Daoy (cell line): ENCODE measurements at regions not wholly inside any gene's neighbourhood (a gene's known extent, or its start where the extent isn't known, plus 50 kb on each side); places are given as distances from the start of the nearest gene placed in this dataset.
"Not testable (repeated sequence)": the region's sequence is repeated elsewhere in the genome, so short reads cannot be mapped to it uniquely, and the experiment has no call there.

Experiments used
- DNase-seq: peaks from one replicate; pipeline ENCODE4 v3.0.0-alpha.2; 2015; ENCODE audit warnings: low read depth

DNA sequence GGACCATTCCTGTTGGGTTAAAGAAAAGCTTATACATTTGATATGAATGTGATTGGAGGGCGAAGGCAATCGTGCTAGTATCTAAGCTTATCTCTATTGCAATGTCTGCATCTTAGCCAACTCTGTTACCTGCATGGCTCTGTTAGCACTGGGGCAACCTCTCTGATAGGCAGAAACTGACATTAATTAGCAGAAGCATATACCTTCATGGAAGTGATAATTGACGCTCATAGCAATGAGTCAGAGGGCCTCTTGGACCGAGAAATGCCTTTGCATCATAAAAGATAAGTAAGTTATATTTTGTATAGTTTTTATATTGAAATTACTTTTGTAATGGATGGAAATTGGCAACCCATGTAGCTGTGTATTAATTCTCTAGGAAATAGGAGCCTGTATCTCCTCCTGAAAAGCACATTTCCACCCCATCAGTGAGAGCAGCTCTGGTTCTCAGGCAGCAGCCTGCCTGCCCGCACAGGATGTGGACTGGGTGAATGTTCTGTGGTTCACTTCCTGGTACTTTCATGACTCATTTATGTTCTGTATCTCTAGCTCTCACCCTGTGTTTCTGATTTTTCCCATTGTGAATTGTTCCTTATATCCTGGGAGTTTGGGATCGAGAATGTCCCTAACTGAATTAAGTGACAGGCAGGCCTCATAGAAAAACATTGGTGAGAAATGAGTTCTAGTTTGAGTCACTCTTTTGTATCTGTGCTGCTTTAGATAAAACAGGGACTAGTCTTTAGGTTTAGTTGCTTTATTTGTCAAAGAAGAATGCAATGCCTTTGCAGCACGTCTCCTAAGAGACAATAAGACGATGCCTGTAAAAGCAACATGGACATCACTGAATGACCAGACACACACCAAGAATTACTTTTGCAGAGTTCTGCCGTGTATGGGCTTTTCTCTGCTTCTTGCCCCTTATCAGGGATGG lies 344.9 kb downstream of the DCDC2C start:
- peak; percentile 80 for DNase-seq

DNA sequence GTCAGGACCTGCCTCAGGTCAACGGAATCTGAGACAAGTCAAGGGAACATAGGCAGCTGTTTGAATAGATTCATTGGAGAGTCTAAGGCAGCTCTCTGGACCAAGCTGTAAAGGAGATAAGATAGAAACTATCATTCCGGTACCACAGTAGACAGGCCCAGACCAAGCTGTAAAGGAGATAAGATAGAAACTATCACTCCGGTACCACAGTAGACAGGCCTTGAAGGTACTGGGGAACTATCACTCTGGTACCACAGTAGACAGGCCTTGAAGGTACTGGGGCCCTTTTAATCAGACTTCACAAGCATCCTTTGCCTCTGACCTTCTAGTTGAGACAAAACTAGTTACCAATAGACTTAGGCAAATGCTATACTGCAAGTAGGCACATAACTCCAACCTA lies 346.1 kb downstream of the DCDC2C start:
- DNase-seq: no peak

DNA sequence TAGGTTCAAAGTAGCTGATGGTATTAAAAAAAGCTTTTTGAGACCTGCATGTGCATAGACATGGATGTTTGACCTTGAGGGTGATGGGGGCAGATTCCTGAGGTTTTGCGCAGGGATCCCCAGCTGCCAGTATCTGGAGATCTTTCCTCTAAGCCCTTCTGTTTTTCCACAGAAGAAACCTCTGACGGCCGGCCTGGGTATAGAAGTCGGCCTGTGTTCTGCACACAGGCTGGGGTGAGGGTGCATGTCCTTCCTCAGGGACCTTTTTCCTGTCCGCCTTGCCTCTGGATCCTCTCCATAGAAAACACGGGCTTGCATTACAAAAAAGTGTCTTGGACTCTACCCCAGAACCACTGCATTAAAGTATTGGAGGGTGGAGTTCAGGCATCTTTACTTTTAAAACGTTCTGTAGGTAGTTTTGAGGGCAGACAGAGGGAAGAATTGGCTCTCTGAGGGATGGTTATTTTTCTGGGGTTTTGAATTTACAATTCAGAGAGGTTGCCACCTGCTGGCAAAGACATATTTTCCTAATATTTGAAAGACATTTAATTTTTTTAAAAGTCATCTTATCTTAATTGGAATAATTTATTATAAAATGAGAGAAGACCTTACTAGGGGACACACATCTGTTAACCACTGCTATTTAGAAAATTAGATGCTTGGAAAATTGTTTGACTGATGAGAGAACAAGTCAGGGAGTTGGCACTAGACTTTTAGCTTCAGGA lies 350.6 kb downstream of the DCDC2C start:
- no peak for DNase-seq

DNA sequence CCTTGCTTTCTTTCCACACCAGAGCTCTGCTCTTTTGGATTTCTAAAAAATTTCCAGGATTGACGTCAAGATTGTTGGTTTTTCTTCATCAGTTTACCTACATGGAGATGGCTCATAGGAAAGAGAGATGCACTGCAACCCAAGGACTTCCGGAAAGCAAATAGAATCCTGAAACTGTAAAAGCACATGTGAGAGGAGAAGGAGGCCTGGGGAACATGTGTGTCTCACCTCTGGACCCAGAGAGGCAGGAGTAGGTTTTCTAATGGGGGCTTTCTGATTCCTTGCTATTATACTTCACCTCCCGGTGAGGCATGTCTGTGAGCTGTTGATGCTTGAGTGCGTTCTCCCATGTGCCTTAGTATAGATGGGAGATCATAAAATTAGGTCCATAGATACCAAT lies 362.8 kb downstream of the DCDC2C start:
- no peak for DNase-seq

DNA sequence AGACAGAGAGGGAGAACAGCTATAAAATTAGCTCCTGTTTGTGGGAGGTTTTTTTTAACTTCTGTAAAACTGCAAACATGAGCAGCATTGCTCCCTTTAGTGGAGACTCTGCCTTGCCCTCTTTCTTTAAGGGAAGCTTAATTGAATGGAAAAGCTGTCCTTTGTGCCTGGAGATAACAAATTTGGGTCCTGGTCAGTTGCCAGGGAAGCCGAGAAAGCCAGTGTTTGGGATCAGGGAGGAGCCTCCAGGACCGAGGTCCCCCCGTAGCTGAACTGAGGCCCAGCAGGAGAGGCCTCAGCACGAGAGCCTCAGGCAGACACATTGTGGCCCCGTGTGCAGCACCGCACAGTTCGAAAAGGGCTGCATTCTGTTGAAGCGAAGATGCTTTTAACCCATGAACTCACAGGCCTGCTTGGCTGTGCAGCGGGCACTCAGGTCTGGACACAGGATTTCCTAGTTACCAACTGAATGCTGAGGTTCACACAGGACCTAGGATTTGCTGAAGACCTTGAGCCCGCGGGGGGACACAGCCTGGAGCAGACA lies 369.7 kb downstream of the DCDC2C start:
- DNase-seq: no peak

DNA sequence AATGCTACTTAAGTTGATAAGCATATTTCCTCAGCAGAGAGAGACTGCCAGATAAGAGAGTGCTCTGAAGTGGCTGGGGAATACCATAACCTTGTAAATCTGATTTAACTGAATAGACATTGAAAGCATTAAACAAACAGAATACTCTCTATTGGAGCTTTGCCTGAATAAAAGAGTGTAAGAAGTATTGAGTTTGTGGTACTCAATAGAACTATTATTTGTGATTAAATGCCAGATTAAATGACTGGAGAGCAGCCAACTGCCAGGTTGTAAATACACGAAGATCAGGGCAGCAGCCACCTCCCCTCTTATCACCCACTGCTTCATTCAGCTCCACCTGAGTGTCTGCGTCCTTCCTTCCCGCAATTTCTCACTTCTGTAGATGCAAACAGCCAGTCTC lies 373.6 kb downstream of the DCDC2C start:
- DNase-seq: no peak

DNA sequence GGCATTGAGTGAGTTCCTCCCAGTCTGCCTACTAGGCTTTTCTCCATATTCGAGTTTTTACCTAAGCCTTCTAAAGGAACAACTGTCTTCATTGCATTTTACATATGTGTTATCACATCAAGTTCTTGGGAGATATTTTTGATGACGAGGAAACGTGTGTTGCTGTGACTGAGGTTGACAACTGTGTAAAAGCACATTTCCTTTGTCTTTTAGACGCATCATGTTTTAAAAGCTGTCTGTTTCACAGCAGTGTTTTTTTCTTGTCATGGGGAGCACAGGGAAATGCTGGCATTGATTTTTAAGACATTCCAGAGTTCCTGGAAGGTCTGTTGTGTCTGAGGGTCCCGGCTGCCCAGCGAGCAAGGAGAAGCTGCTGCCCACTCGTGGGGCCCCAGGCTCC lies 381.8 kb downstream of the DCDC2C start:
- no peak for DNase-seq

DNA sequence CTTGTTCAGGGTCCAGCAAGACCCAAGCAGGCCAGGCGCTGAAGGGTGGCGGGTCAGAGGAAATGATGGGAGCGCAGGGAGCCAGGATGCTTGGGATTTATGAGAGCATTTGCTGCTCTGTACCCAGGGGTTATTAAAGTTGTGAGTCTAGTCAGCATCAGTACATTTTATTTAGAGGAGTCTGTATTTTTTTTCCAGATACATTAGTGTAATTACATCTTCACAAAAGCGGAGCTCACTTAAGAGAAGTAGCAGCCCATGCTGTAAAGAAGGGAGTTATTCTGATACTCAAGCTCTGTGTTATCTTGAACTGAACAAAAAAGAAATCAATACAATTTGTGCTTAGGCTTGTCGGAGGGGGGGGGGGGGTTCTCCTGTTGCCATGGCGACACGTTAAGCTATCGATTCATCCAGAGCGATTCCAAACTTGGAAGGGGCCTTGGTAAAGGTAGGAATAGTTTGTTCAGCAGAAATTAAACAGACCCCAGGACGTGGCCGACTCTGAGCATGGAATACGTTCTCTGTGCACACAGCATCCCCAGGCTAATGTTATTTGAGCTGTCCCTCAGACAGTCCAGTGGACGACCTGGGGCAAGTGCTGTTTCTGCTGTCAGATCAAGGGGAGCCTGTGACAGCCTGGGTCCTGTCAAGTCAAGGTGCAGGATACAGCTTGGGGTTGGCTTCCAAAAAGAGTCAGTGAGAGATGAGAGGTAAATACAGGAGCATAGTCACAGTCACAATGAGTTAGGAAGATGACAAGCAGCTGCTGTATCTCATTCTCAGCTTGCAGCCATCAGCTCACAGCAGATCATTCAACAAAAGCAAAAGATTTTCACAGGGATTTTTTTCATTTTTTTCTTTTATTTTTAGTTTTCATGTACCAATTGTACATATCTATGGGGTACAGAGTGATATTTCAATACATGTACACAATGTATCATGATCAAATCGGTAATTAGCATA lies 387.6 kb downstream of the DCDC2C start:
- DNase-seq: no peak

DNA sequence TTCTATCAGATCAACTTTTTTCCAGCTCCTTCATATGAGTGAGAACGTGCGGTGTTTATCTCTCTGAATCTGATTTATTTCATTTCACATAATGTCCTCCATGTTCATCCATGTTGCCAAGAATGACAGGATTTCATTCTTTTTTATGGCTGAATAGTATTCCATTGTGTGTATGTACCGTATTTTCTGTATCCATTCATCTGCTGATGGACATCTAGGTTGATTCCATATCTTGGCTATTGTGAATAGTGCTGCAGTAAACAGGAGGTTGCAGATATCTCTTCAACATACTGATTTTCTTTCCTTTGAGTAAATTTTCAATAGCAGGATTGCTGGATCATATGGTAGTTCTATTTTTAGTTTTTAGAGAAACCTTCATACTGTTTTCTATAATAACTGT lies 388.5 kb downstream of the DCDC2C start:
- no peak for DNase-seq

DNA sequence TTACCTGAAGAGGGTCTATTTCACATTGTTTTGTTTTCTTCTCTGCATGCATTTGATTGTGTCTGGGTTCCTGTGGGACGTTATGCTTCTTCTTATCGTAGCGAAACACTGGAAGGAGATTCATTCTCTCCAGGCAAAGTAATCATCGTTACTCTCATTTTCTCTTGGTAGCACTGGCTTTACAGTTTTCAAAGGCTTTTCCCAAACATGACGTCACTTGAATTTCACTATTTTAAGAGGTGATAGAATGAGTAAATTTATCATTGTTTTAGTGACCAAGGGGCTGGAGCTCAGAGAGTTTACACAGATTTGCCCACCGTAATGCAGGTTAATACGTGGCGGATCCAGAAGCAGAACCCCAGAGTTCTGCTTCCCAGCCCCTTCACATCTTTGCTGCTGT lies 391.4 kb downstream of the DCDC2C start:
- no peak for DNase-seq

DNA sequence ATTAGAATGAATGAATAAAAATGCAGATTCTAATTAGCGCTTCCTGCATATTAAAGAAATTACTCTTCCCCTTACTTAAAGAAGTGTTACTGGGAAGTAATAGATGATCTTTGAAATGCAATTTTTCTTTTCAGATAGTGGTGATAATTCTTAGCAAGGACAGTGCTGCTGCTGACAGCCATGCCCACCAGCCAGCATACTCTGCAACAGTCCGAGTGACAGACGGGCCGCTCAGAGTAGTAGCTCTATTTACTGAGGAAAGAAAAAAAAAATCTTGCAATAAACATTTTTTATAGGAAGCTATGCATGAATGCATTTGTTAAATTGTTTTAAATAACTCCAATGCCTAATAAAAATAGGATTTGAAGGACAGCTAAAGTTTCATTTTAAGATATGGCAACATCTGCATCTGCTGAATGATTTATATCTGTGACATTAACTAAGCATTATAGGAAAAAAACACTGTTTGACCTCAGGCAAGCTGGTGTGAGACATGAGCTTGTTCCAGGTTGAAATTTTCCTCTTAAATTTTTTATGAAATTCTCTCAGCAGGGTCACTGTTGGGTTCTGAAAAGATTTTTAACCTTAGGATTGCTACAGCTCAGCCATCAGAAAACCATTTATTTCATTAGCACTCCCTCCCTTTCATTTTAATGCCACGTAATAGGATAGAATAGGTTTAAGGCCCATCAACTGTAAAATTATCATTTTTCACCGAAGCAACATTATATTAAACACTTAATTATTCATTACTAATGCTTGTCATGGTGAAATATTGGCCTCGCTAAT lies 393.8 kb downstream of the DCDC2C start:
- no peak for DNase-seq

DNA sequence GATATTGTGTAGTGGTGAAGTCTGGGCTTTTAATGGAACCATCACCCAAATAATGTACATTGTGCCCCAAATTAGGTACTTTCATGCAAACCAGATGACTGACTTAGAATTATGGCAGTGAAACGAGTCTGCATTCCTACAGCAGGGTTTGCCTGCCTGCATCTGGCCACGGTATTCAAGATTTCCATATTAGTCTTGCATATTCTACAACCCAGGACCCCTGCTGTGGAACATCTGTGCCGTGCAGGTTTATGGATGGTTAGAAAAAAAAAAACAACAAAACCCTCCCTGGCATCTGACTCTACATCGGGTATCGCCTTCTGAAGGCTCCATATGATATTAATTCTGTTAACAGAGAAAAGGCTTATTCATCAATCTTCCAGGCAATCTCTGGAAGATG lies 394.8 kb downstream of the DCDC2C start:
- no peak for DNase-seq

DNA sequence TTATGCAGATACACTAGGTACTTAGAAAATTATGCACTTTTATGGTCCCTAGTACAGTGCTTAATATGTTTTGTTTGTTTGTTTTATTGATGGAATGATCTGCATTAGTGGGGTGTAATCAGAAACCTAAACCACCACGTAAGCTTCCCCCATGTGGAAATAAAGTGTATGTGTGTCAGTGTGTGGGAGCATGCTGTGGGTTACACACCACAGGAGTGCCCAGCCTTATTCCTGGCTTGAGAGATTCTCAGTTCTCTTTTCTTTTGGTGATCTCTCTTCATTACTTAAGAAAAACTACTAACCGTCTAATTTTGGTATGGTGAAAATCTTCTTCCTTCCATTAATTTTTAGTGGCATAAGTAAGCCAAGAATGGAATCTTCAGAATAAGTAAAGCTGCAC lies 398.6 kb downstream of the DCDC2C start:
- no peak for DNase-seq

DNA sequence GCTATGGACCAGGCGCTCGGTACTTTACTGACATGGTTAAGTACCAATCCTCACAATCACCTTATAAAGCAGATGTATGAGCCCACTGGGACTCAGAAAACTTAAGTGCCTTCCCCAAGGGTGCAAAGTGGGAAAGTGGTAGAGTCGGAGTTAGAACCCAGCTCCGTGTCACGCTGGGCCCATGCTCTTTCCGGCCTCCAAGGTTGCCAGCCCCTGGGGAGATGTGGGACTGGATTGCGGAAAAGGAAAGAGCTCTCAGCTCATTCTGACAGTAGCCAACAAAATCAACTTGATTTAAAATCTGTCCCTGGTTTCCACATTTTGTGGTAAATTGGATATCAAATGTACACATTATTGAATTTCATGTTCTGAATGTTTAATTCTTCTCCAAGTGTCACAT lies 403.8 kb downstream of the DCDC2C start:
- DNase-seq: no peak

DNA sequence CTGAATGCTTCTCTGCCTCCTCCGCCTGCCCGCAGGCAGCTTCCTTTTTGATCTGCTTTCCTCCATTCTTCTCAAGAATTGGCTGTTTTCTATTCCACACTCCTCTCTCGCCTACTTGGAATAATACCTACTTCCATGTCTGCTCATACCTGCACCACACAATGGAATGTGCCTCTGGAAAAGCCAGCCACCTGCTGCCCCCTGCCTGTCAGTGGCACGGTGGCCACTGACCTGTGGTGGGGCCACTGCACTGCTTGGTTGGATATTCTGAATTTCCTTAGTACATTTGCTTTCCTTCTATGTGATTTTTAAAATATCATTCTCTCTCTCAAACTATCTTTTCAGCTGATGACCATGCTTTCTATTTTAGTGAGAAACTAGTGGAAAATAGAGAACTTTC lies 406.9 kb downstream of the DCDC2C start:
- no peak for DNase-seq

DNA sequence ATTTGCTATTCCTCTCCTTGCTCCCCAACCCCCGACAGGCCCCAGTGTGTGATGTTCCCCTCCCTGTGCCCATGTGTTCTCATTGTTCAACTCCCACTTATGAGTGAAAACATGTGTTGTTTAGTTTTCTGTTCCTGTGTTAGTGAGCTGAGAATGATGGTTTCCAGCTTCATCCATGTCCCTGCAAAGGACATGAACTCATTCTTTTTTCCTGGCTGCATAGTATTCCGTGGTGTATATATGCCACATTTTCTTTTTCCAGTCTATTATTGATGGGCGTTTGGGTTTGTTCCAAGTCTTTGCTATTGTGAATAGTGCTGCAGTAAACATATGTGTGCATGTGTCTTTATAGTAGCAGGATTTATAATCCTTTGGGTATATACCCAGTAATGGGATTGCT lies 412.1 kb downstream of the DCDC2C start:
- DNase-seq: not testable (repeated sequence)

DNA sequence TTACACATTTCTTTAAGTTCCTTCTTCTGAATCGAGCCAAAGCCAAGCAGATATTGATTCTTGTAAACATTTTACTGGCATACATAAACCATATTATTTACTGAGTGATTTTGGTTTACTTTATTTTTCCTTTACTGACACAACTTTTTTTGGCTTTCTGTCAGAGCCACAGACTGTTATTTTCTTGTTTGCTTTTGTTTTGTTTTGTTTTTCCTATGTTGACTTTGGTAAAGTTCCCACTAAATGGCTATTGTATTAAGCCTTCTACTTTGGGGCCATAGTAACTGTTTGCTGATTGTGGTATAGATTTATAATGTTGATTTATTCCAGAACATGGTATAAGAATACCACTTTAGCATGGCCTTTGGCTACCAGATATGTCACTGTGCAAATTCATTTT lies 419.4 kb downstream of the DCDC2C start:
- no peak for DNase-seq

DNA sequence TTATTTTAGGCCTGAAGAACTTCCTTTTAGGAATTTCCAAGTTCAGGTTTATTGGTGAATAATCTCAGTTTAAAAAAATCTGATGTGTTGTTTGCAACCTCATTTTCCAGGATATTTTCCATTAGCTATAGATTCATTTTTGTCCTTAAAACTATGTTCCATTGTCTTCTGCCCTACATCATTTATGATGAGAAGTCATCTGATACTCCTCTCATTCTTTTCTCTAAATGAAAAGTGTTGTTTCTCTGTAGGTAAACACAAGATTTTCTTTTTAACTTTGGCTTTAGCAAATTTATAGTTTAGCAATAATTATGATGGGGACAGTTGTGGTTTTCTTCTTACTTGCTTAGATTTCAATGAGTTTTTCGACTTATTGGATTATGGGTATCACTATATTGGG lies 427.3 kb downstream of the DCDC2C start:
- DNase-seq: no peak

DNA sequence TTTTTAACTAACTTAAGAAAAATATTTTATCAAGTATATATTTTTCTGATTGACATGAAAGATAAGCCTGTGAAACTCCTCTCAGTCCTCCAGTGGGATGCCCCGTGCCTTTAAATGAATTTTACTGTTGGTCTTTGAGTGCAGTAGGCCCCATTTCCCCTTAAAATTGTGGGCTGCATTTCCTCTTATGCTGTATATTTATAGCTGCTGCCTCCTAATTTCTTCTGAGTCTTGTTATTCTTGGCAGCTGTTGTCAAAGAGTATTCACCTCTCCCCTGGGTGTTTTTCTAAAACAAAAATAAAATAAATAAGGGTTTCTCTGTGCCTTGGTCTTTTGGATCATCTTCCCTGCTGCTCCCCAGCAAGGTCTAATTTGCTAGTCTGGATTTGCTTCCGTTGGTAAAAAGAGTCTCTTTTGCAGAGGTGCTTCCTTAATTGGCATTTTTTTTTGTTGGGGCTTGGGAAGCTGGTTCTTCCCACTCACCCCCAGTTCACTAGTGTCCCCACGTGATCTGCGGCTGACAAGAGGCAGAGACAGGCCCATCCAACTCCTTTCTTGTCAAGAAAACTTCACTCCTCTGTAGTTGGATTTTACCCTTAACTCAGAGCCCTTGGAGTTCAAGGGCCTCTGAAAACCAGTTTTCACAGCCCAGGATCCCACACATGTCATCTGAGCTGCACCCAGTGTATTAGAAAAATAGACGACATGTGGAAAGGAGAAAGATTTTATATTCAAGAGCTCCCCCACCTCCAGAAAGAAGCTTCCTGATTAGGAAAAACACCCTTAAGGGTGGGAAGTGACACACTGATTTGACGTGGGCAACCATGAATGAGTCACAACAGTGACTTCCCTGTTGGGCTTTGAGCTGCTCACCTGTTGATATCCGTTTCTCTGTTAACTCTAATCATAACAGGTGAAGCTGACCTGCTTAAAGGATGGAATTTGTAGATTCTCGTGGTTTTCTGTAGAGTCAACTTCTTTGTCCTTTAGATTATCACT lies 431.5 kb downstream of the DCDC2C start:
- DNase-seq: peak; percentile 29

DNA sequence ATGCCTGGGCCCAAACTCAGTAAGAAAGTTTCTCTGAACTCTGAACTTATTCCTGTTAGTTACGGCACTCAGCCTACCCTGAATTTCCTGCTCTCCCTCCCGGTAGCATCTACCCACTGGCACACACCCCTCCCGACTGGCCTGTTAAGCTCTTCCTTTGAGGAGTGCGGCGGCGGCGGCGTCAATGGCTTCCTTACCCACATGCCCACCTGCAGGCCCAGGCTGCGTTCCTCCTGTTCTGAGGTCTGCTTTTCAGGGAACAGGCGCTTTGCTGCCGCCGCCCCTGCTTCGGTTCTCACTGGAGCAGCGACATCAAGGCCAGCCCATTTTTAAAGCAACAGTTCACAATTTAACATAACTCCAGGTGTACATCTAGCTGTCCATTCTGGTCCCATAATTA lies 432.4 kb downstream of the DCDC2C start:
- DNase-seq: peak; percentile 25
